ENCODE measurements at regions not wholly inside any gene's neighbourhood (a gene's known extent, or its start where the extent isn't known, plus 50 kb on each side); places are given as distances from the start of the nearest gene placed in this dataset.

GRCh38 chr3:177382944-177383343, 185.7 kb upstream of the TBL1XR1 start:
- Histone ChIP-seq H3K4me1 (ENCODE audit: control insufficient read depth, extremely low read depth, insufficient read depth, low read length) (no peaks in the 10 kb centered on the region), H3K79me2 (ENCODE audit: control insufficient read depth, insufficient read depth, low read length) (no peaks in the 10 kb centered on the region), H3K4me2 (ENCODE audit: insufficient read depth, low read length) (no peak overlapping the region), H3K9ac (replicated peaks; ENCODE audit: extremely low read depth, insufficient read depth, low read length) (no peak overlapping the region), H3K27ac (ENCODE audit: insufficient read depth, low read depth, low read length) (no peak overlapping the region), H4K20me1 (replicated peaks; ENCODE audit: control insufficient read depth, extremely low read depth, insufficient read depth, low read length) (no peaks in the 10 kb centered on the region), H3K27me3 (ENCODE audit: control insufficient read depth in 2 of 2, insufficient read depth in 2 of 2, low read length in 2 of 2) (no peaks in the 10 kb centered on the region), H3K4me3 (replicated peaks in 1 of 3; ENCODE audit: insufficient read depth in 1 of 3, low read depth in 1 of 3, low read length in 3 of 3) (no peak overlapping the region), H2AFZ (ENCODE audit: low read depth, low read length) (no peak overlapping the region), H3K9me3 (replicated peaks; ENCODE audit: control insufficient read depth, insufficient read depth, low read length) (no peaks in the 10 kb centered on the region), H3K36me3 (ENCODE audit: control insufficient read depth in 2 of 2, extremely low read depth in 1 of 2, insufficient read depth in 2 of 2, low read length in 2 of 2) (no peaks in the 10 kb centered on the region), H3K9me1 (replicated peaks; ENCODE audit: control insufficient read depth, extremely low read depth, insufficient read depth, low read length) (no peaks in the 10 kb centered on the region)
- FAIRE-seq: no peak
- no peak for DNase-seq (ENCODE audit: low read depth, low spot score)
- ChIA-PET POLR2A (no interaction called here), CTCF (no interaction called here)
- TF ChIP-seq EZH2 (IDR thresholded peaks at IDR 0.05; ENCODE audit: borderline replicate concordance, low read depth, low read length, severe bottlenecking) (no peak), POLR2AphosphoS5 (IDR thresholded peaks at IDR 0.05; ENCODE audit: insufficient read depth, low read depth, low read length) (no peak), FOS (IDR thresholded peaks at IDR 0.05; ENCODE audit: borderline replicate concordance, insufficient read depth, low read length) (no peak), CTCF (IDR thresholded peaks at IDR 0.05; ENCODE audit: extremely low read depth in 1 of 2, insufficient read depth in 1 of 2, low read depth in 1 of 2, low read length in 2 of 2) (no peak), MAX (IDR thresholded peaks at IDR 0.05; ENCODE audit: insufficient read depth, insufficient read length) (no peak), GATA2 (IDR thresholded peaks at IDR 0.05; ENCODE audit: insufficient read depth, insufficient read length, low read depth, low read length) (no peak), JUN (IDR thresholded peaks at IDR 0.05; ENCODE audit: borderline replicate concordance, insufficient read depth, insufficient read length, low read depth) (no peak), MYC (IDR thresholded peaks at IDR 0.05; ENCODE audit: low read depth, low read length) (no peak), POLR2A (IDR thresholded peaks at IDR 0.05; ENCODE audit: low read depth, low read length) (no peak)
- BruUV-seq (replicated peaks): no TSS peak
- dilution Hi-C loops (cut with MboI; ENCODE audit: extremely low pct_ligation_motif_present, low sequenced_read_pairs): no loop called here
- intact Hi-C loops (cut with micrococcal nuclease): no loop called here
